ENCODE measurements at regions not wholly inside any gene's neighbourhood (a gene's known extent, or its start where the extent isn't known, plus 50 kb on each side); places are given as distances from the start of the nearest gene placed in this dataset.

DNA sequence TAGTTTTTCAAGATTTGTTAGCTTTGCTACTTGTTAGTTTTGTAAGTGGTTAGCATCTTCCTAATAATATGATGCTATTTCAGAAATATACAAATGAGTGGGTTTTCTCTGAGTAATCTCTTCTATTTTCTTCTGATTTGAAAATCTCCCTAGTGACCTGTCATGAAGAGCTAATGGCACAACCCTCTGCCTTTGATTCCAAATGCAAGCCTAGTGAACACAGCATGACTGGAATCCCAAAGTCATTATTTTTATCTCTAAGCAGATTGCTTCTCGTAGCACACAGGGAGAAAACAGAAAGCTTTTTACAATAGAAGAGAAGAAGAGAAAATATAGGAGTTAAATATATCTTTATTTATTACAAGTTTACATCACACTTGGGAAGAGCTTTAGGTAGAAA lies 295.5 kb downstream of the LRATD1 start:
- Histone ChIP-seq H4K20me1 (ENCODE audit: insufficient read depth, low read length) (no peaks in the 10 kb centered on the region), H3K4me1 (ENCODE audit: insufficient read depth, low read length) (no peaks in the 10 kb centered on the region), H3K4me2 (ENCODE audit: insufficient read depth, low read length) (no peak overlapping the region), H3K27ac (ENCODE audit: low read length) (no peak overlapping the region), H3K79me2 (ENCODE audit: insufficient read depth, low read length) (no peaks in the 10 kb centered on the region), H3K36me3 (ENCODE audit: insufficient read depth, low read length) (no peaks in the 10 kb centered on the region), H3K4me3 (ENCODE audit: low read depth in 1 of 2, low read length in 2 of 2) (no peak overlapping the region), H3K9ac (ENCODE audit: low read depth, low read length) (no peak overlapping the region), H2AFZ (ENCODE audit: low read depth, low read length) (no peak overlapping the region), H3K9me3 (ENCODE audit: insufficient read depth, low read length, severe bottlenecking) (no peaks in the 10 kb centered on the region), H3K27me3 (ENCODE audit: insufficient read depth, low read length, poor library complexity) (no peaks in the 10 kb centered on the region)
- DNase-seq = no peak
- ATAC-seq (ENCODE audit: insufficient read depth, low read depth) = no peak
- TF ChIP-seq, protein P1, sequence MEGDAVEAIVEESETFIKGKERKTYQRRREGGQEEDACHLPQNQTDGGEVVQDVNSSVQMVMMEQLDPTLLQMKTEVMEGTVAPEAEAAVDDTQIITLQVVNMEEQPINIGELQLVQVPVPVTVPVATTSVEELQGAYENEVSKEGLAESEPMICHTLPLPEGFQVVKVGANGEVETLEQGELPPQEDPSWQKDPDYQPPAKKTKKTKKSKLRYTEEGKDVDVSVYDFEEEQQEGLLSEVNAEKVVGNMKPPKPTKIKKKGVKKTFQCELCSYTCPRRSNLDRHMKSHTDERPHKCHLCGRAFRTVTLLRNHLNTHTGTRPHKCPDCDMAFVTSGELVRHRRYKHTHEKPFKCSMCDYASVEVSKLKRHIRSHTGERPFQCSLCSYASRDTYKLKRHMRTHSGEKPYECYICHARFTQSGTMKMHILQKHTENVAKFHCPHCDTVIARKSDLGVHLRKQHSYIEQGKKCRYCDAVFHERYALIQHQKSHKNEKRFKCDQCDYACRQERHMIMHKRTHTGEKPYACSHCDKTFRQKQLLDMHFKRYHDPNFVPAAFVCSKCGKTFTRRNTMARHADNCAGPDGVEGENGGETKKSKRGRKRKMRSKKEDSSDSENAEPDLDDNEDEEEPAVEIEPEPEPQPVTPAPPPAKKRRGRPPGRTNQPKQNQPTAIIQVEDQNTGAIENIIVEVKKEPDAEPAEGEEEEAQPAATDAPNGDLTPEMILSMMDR (IDR thresholded peaks at IDR 0.05; ENCODE audit: borderline replicate concordance, extremely low read depth, low read length, poor library complexity, severe bottlenecking) = no peak
- TF ChIP-seq EZH2 (IDR thresholded peaks at IDR 0.05; ENCODE audit: borderline replicate concordance, low read depth, low read length, severe bottlenecking) = no peak

DNA sequence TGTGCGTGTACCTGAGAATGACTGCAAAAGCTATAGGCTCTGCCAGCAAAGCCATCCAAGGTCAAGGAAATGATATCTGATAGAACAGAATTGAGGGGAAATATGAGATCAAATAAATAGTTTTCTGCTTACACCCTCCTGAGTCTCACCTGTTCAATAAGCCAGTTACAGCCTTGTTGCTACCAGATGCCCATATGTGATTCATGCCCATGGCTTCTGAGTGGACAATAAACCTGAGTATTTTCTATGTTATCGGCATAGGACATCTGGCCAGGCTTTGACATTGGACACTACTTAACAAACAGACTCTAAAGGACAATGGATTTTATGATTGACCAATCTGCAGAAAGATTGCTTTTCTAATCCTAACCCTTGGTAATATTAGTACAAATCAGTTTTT lies 297.9 kb downstream of the LRATD1 start:
- H3K27ac ChIP-seq (ENCODE audit: low read length) = no peak overlapping the region
- no peaks in the 10 kb centered on the region for H4K20me1 ChIP-seq (ENCODE audit: insufficient read depth, low read length)
- no peak overlapping the region for H3K4me2 ChIP-seq (ENCODE audit: insufficient read depth, low read length)
- H3K4me1 ChIP-seq (ENCODE audit: insufficient read depth, low read length) = no peaks in the 10 kb centered on the region
- no peak overlapping the region for H3K4me3 ChIP-seq (ENCODE audit: low read depth in 1 of 2, low read length in 2 of 2)
- TF ChIP-seq, protein P1 (IDR thresholded peaks at IDR 0.05; ENCODE audit: borderline replicate concordance, extremely low read depth, low read length, poor library complexity, severe bottlenecking) = no peak
- TF ChIP-seq EZH2 (IDR thresholded peaks at IDR 0.05; ENCODE audit: borderline replicate concordance, low read depth, low read length, severe bottlenecking) = no peak
- no peaks in the 10 kb centered on the region for H3K9me3 ChIP-seq (ENCODE audit: insufficient read depth, low read length, severe bottlenecking)
- H3K36me3 ChIP-seq (ENCODE audit: insufficient read depth, low read length) = no peaks in the 10 kb centered on the region
- no peak overlapping the region for H3K9ac ChIP-seq (ENCODE audit: low read depth, low read length)
- ATAC-seq (ENCODE audit: insufficient read depth, low read depth) = no peak
- no peaks in the 10 kb centered on the region for H3K79me2 ChIP-seq (ENCODE audit: insufficient read depth, low read length)
- H2AFZ ChIP-seq (ENCODE audit: low read depth, low read length) = no peak overlapping the region
- H3K27me3 ChIP-seq (ENCODE audit: insufficient read depth, low read length, poor library complexity) = no peaks in the 10 kb centered on the region
- DNase-seq = no peak

DNA sequence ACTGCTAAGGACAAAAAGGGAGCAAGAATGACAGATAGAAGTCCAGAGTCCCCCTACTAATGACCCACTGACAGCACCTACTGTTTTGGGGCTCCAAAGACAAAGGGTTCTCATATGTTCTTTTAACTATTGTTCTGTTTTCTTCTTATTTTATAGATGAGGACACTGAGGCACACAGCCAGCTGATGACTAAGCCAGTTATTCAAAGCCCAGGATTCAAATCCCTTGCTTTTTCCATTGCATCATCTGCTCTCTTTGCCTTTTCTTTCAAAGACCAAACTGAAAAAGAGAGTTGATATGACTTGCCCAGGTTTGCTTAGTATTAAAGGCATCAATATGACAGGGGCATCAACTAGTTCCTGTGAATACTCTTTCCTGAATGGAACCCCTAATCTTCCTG lies 299.8 kb downstream of the LRATD1 start:
- Histone ChIP-seq H3K79me2 (ENCODE audit: insufficient read depth, low read length) (no peaks in the 10 kb centered on the region), H3K4me3 (ENCODE audit: low read depth in 1 of 2, low read length in 2 of 2) (no peak overlapping the region), H3K36me3 (ENCODE audit: insufficient read depth, low read length) (no peaks in the 10 kb centered on the region), H2AFZ (ENCODE audit: low read depth, low read length) (no peak overlapping the region), H3K27ac (ENCODE audit: low read length) (no peak overlapping the region), H3K9me3 (ENCODE audit: insufficient read depth, low read length, severe bottlenecking) (no peaks in the 10 kb centered on the region), H4K20me1 (ENCODE audit: insufficient read depth, low read length) (no peaks in the 10 kb centered on the region), H3K4me2 (ENCODE audit: insufficient read depth, low read length) (no peak overlapping the region), H3K9ac (ENCODE audit: low read depth, low read length) (no peak overlapping the region), H3K27me3 (ENCODE audit: insufficient read depth, low read length, poor library complexity) (no peaks in the 10 kb centered on the region), H3K4me1 (ENCODE audit: insufficient read depth, low read length) (no peaks in the 10 kb centered on the region)
- no peak for ATAC-seq (ENCODE audit: insufficient read depth, low read depth)
- DNase-seq = no peak
- TF ChIP-seq, protein P1 (IDR thresholded peaks at IDR 0.05; ENCODE audit: borderline replicate concordance, extremely low read depth, low read length, poor library complexity, severe bottlenecking) = no peak
- no peak for TF ChIP-seq EZH2 (IDR thresholded peaks at IDR 0.05; ENCODE audit: borderline replicate concordance, low read depth, low read length, severe bottlenecking)

DNA sequence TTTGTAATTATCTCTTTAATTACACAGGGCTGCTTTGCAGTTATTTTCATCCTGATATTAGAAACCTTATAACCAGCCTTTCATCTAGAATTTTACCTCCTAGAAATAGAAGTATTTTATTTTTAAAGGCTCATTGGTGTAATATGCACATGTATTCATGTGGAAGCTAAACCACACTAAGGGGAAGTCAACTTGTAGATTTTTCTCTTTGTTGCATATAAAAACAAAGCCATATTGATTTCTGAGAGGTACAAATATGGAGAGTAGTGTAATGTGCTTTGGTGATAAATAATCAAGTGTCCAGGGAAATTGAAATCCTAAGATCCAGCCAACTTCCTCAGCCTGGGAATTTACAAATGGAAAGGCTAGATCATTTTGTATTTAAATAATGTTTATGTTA lies 301.2 kb downstream of the LRATD1 start:
- H3K9ac ChIP-seq (ENCODE audit: low read depth, low read length) = no peak overlapping the region
- TF ChIP-seq, protein P1 (IDR thresholded peaks at IDR 0.05; ENCODE audit: borderline replicate concordance, extremely low read depth, low read length, poor library complexity, severe bottlenecking) = no peak
- no peak for TF ChIP-seq EZH2 (IDR thresholded peaks at IDR 0.05; ENCODE audit: borderline replicate concordance, low read depth, low read length, severe bottlenecking)
- H3K4me1 ChIP-seq (ENCODE audit: insufficient read depth, low read length) = no peaks in the 10 kb centered on the region
- no peak for ATAC-seq (ENCODE audit: insufficient read depth, low read depth)
- H4K20me1 ChIP-seq (ENCODE audit: insufficient read depth, low read length) = no peaks in the 10 kb centered on the region
- no peaks in the 10 kb centered on the region for H3K79me2 ChIP-seq (ENCODE audit: insufficient read depth, low read length)
- DNase-seq = no peak
- H3K9me3 ChIP-seq (ENCODE audit: insufficient read depth, low read length, severe bottlenecking) = no peaks in the 10 kb centered on the region
- no peak overlapping the region for H2AFZ ChIP-seq (ENCODE audit: low read depth, low read length)
- no peak overlapping the region for H3K4me2 ChIP-seq (ENCODE audit: insufficient read depth, low read length)
- H3K27me3 ChIP-seq (ENCODE audit: insufficient read depth, low read length, poor library complexity) = no peaks in the 10 kb centered on the region
- H3K27ac ChIP-seq (ENCODE audit: low read length) = no peak overlapping the region
- no peak overlapping the region for H3K4me3 ChIP-seq (ENCODE audit: low read depth in 1 of 2, low read length in 2 of 2)
- H3K36me3 ChIP-seq (ENCODE audit: insufficient read depth, low read length) = no peaks in the 10 kb centered on the region
